ENCODE measurements at regions not wholly inside any gene's neighbourhood (a gene's known extent, or its start where the extent isn't known, plus 50 kb on each side); places are given as distances from the start of the nearest gene placed in this dataset.

DNA sequence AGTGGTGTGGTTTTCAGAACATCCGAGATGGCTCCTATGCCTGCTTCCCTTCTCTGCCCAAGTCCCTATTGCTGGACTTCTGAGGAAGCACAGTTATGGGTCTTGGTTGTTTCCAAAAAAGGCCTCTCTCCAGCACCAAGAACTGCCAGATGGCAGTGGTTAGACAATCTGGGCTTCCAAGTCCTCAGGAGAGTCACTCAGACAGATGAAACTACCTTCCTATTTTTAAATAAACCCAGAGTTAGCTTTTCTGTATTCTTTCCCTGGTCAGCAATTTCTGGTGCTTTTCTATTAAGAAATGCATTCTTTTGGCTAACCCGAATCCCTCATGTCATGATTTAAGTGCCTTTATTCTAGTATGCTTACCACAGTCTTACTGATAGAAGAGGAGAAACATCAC is 245.9 kb downstream of the PRDM2 start:
- in situ Hi-C loops (cut with HindIII; ENCODE audit: low sequenced_read_pairs) = no loop called here
- no peak for DNase-seq (ENCODE audit: low read depth, low spot score)
- TF ChIP-seq, protein P1, sequence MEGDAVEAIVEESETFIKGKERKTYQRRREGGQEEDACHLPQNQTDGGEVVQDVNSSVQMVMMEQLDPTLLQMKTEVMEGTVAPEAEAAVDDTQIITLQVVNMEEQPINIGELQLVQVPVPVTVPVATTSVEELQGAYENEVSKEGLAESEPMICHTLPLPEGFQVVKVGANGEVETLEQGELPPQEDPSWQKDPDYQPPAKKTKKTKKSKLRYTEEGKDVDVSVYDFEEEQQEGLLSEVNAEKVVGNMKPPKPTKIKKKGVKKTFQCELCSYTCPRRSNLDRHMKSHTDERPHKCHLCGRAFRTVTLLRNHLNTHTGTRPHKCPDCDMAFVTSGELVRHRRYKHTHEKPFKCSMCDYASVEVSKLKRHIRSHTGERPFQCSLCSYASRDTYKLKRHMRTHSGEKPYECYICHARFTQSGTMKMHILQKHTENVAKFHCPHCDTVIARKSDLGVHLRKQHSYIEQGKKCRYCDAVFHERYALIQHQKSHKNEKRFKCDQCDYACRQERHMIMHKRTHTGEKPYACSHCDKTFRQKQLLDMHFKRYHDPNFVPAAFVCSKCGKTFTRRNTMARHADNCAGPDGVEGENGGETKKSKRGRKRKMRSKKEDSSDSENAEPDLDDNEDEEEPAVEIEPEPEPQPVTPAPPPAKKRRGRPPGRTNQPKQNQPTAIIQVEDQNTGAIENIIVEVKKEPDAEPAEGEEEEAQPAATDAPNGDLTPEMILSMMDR (IDR thresholded peaks at IDR 0.05; ENCODE audit: low read depth, low read length) = no peak
- H3K4me3 ChIP-seq (ENCODE audit: low read depth, low read length) = no peak overlapping the region

DNA sequence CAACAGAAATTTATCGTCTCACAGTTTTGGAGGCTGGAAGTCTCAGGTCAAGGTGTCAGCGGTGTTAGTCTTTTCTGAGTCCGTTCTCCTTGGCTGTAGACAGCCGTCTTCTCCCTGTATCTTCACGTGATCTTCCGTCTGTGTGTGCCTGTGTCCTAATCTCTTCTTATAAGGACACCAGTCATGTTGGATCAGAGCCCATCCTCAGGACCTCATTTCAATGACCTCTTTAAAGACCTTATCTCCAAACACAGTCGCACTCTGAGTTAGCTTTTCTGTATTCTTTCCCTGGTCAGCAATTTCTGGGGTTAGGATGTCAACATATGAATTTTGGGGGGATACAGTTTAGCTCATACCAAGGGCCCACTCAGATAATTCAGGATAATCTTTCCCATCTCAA is 247.7 kb downstream of the PRDM2 start:
- in situ Hi-C loops (cut with HindIII; ENCODE audit: low sequenced_read_pairs) = no loop called here
- DNase-seq (ENCODE audit: low read depth, low spot score) = no peak
- H3K4me3 ChIP-seq (ENCODE audit: low read depth, low read length) = no peak overlapping the region
- TF ChIP-seq, protein P1 (IDR thresholded peaks at IDR 0.05; ENCODE audit: low read depth, low read length) = no peak

DNA sequence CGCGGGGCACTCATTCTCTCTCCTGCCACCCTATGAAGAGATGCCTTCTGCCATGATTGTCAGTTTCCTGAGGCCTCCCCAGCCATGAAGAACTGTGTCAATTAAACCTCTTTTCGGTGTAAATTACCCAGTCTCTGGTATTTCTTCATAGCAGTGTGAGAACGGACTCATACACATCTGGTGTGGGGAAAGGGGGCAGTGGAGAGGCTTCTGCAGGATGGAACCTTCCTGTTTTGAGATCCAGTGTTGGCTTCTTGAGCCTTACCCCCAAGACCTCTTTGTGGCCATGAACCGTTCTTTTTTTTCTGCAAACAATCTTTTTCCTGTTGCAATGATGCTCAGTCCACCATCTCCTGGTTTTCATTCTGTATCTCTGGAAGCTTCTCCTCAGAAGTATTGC is 248.4 kb downstream of the PRDM2 start:
- in situ Hi-C loops (cut with HindIII; ENCODE audit: low sequenced_read_pairs) = no loop called here
- TF ChIP-seq, protein P1 (IDR thresholded peaks at IDR 0.05; ENCODE audit: low read depth, low read length) = no peak
- H3K4me3 ChIP-seq (ENCODE audit: low read depth, low read length) = no peak overlapping the region
- DNase-seq (ENCODE audit: low read depth, low spot score) = no peak

DNA sequence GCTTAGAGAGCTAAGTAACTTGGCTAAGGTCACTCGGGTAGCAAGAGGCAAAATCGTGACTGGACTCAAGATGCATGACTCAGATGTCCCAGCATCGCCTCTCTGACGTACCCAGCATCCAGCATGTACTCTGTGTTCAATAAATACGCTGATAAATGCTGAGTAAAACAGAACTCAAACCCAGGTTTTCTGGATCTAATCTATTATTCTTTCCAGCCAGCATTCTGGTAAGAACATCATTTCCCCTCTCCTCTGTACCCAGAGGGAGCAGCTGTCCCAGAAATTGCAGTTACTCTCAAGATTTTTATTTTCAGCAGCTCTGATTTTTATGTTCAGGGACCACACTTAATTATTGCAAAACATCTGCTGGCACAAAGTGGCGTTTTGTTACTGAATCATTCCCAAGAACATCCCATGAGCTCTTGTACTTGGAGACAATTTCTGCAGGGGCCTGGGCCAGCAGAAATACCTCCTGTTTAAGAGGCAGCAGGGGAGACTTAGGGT is 249.0 kb downstream of the PRDM2 start:
- TF ChIP-seq, protein P1 (IDR thresholded peaks at IDR 0.05; ENCODE audit: low read depth, low read length) = no peak
- no peak for DNase-seq (ENCODE audit: low read depth, low spot score)
- in situ Hi-C loops (cut with HindIII; ENCODE audit: low sequenced_read_pairs) = no loop called here
- H3K4me3 ChIP-seq (ENCODE audit: low read depth, low read length) = no peak overlapping the region

DNA sequence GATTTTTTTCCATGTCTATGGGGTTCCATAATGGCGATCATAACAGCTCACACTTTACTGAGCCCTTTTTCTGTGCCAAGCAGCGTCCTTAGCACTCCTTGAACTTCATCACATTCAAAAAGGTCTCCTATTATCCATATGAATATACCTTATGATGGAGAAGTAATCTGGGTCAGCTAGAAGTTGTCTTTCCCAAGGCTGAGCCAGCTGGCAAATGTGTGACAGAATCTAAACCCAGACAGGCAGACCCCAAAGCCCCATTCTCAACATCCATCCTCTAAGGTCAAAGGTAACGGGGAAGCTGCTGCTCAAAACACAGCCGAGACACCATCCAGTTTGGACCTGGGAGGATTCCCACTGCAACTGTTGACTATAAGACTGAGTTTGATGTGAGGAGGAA is 249.6 kb downstream of the PRDM2 start:
- no peak overlapping the region for H3K4me3 ChIP-seq (ENCODE audit: low read depth, low read length)
- TF ChIP-seq, protein P1 (IDR thresholded peaks at IDR 0.05; ENCODE audit: low read depth, low read length) = no peak
- in situ Hi-C loops (cut with HindIII; ENCODE audit: low sequenced_read_pairs) = no loop called here
- DNase-seq (ENCODE audit: low read depth, low spot score) = no peak

DNA sequence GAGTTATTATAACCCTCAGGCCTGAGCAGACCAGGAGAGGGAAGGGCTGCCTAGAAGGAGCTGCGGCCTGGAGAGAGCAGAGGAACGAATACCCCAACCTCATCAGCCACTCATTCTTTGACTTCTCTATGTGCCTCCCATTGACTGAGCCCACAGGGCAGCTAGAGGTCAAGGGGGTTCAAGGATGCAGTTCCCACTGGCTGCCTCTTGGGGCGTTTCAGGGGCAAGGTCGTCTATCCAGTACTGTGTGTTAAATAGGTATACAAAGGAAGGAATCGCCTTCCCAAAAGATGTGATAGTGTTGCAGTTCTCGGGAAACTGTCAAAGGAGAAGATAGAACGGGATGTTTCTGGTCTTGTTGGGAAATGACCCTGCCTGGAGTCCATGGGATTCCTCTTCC is 250.6 kb downstream of the PRDM2 start:
- TF ChIP-seq, protein P1 (IDR thresholded peaks at IDR 0.05; ENCODE audit: low read depth, low read length) = no peak
- DNase-seq (ENCODE audit: low read depth, low spot score) = no peak
- in situ Hi-C loops (cut with HindIII; ENCODE audit: low sequenced_read_pairs) = no loop called here

More for the DNA sequence above, 250.6 kb downstream of the PRDM2 start:
- no peak overlapping the region for H3K4me3 ChIP-seq (ENCODE audit: low read depth, low read length)

Data from astrocyte of the spinal cord (primary cell).